Erythroblast (primary cell): ENCODE measurements at regions not wholly inside any gene's neighbourhood (a gene's known extent, or its start where the extent isn't known, plus 50 kb on each side); places are given as distances from the start of the nearest gene placed in this dataset.

Experiments
- GATA1 ChIP-seq: IDR thresholded peaks from 2 replicates; pipeline ENCODE4 v1.6.1; 2011; ENCODE audit warnings: low read depth, mild to moderate bottlenecking, control low read depth, low read length, moderate library complexity
- POLR2A ChIP-seq: IDR thresholded peaks from 2 replicates; pipeline ENCODE4 v1.6.1; 2011; ENCODE audit warnings: mild to moderate bottlenecking, low read length

DNA sequence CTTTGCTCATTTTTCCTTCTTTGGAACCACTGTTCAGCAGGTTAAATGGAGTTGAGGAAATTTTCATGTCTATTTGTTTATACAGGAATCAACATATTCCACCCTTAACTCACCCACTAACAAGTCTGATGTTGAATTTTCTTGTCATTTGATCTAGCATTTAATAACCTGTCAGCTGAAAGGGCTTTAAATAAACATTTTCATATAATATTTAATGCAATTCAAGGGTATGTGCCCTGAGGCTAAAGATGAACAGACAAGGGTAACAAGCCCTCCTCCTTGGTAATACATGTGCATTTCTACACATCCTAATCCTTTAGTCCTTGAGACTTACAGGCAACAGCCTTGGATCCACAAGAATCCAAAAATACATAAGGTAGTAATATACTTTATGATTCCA is 435.0 kb upstream of the NR2F2 start:
- TF ChIP-seq POLR2A: no peak
- TF ChIP-seq GATA1: no peak
